ENCODE measurements at regions not wholly inside any gene's neighbourhood (a gene's known extent, or its start where the extent isn't known, plus 50 kb on each side); places are given as distances from the start of the nearest gene placed in this dataset.

GRCh38 chr4:159422019-159422418 is 319.1 kb downstream of the RAPGEF2 start:
- no peak overlapping the region for H3K27ac ChIP-seq (ENCODE audit: low read length)
- no peaks in the 10 kb centered on the region for H3K36me3 ChIP-seq (ENCODE audit: insufficient read depth, low read length)
- H3K79me2 ChIP-seq (ENCODE audit: low read length): no peaks in the 10 kb centered on the region
- no peaks in the 10 kb centered on the region for H3K4me1 ChIP-seq (ENCODE audit: low read length)
- DNase-seq: no peak
- H2AFZ ChIP-seq (ENCODE audit: low read length): no peak overlapping the region
- H3K4me3 ChIP-seq (ENCODE audit: low read length): no peak overlapping the region
- H3K27me3 ChIP-seq (ENCODE audit: low read length): no peaks in the 10 kb centered on the region
- no peaks in the 10 kb centered on the region for H3K9me3 ChIP-seq (ENCODE audit: low read length)
- H4K20me1 ChIP-seq (ENCODE audit: insufficient read depth, low read depth, low read length): no peaks in the 10 kb centered on the region
- H3K9ac ChIP-seq (ENCODE audit: low read length): no peak overlapping the region
- H3K4me2 ChIP-seq (ENCODE audit: low read depth, low read length, poor library complexity, severe bottlenecking): no peak overlapping the region
- H3K9me2 ChIP-seq (replicated peaks; ENCODE audit: insufficient read depth, low read length): no peaks in the 10 kb centered on the region

- Histone ChIP-seq H3K4me1 (ENCODE audit: low read length) (no peaks in the 10 kb centered on the region), H2AFZ (ENCODE audit: low read length) (no peak overlapping the region), H4K20me1 (ENCODE audit: insufficient read depth, low read depth, low read length) (no peaks in the 10 kb centered on the region), H3K4me2 (ENCODE audit: low read depth, low read length, poor library complexity, severe bottlenecking) (no peak overlapping the region), H3K27me3 (ENCODE audit: low read length) (no peaks in the 10 kb centered on the region), H3K4me3 (ENCODE audit: low read length) (no peak overlapping the region), H3K27ac (ENCODE audit: low read length) (no peak overlapping the region), H3K79me2 (ENCODE audit: low read length) (no peaks in the 10 kb centered on the region), H3K9me2 (replicated peaks; ENCODE audit: insufficient read depth, low read length) (no peaks in the 10 kb centered on the region), H3K9ac (ENCODE audit: low read length) (no peak overlapping the region), H3K36me3 (ENCODE audit: insufficient read depth, low read length) (no peaks in the 10 kb centered on the region), H3K9me3 (ENCODE audit: low read length) (no peaks in the 10 kb centered on the region)
- no peak for DNase-seq
Measured at GRCh38 chr4:159422626-159423025, 319.7 kb downstream of the RAPGEF2 start.

DNA sequence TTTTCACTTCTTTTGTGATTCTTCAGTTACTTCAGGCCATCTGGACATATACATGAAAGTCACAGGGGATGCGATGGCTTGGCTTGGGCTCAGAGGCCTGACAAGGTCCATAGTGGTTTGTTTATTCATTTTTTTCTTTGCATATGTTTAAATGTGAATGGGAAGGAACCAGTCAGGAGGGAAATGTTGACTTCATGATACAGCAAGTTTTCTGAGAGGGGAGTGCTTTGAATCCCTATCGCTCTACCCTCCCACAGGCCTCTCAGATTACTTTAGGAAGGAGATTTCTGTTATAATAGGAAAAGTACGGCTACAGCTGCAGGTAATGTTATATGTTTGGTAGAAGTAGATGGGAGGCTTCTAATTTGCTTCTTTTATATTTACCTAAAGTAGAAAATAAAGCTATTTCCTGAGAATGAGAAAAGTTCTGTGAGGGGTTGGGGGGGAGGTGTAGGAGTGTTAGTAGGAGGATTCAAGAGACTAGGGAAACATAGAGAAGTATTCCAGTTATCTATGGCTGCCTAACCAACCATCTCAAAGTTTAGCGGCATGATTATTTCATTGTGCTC is 322.9 kb downstream of the RAPGEF2 start:
- no peaks in the 10 kb centered on the region for H3K79me2 ChIP-seq (ENCODE audit: low read length)
- H3K36me3 ChIP-seq (ENCODE audit: insufficient read depth, low read length): no peaks in the 10 kb centered on the region
- no peak overlapping the region for H3K4me3 ChIP-seq (ENCODE audit: low read length)

DNA sequence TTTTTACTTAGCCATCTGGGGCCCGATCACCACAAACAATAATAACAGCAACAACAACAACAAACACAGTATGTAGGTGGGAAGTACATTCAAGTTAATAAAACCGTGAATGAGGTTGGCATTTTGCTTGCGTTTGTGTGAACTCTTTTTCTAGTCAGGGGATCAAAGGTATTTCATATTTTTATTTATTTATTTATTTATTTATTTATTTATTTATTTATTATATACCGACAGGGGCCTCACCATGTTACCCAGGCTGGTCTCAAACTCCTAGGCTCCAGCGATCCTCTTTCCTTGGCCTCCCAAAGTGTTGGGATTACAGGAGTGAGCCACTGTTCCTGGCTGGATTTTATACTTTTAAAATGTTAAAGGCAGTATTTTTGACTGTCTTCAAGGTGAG is 325.4 kb downstream of the RAPGEF2 start:
- no peak overlapping the region for H3K9ac ChIP-seq (ENCODE audit: low read length)
- H3K4me1 ChIP-seq (ENCODE audit: low read length): no peaks in the 10 kb centered on the region
- no peak overlapping the region for H3K27ac ChIP-seq (ENCODE audit: low read length)

More for the DNA sequence above, 322.9 kb downstream of the RAPGEF2 start:
- H3K27me3 ChIP-seq (ENCODE audit: low read length): no peaks in the 10 kb centered on the region
- H3K9ac ChIP-seq (ENCODE audit: low read length): no peak overlapping the region
- DNase-seq: no peak
- H3K27ac ChIP-seq (ENCODE audit: low read length): no peak overlapping the region
- no peaks in the 10 kb centered on the region for H3K9me2 ChIP-seq (replicated peaks; ENCODE audit: insufficient read depth, low read length)
- H3K4me2 ChIP-seq (ENCODE audit: low read depth, low read length, poor library complexity, severe bottlenecking): no peak overlapping the region
- no peaks in the 10 kb centered on the region for H3K9me3 ChIP-seq (ENCODE audit: low read length)
- H2AFZ ChIP-seq (ENCODE audit: low read length): no peak overlapping the region
- no peaks in the 10 kb centered on the region for H3K4me1 ChIP-seq (ENCODE audit: low read length)
- no peaks in the 10 kb centered on the region for H4K20me1 ChIP-seq (ENCODE audit: insufficient read depth, low read depth, low read length)

DNA sequence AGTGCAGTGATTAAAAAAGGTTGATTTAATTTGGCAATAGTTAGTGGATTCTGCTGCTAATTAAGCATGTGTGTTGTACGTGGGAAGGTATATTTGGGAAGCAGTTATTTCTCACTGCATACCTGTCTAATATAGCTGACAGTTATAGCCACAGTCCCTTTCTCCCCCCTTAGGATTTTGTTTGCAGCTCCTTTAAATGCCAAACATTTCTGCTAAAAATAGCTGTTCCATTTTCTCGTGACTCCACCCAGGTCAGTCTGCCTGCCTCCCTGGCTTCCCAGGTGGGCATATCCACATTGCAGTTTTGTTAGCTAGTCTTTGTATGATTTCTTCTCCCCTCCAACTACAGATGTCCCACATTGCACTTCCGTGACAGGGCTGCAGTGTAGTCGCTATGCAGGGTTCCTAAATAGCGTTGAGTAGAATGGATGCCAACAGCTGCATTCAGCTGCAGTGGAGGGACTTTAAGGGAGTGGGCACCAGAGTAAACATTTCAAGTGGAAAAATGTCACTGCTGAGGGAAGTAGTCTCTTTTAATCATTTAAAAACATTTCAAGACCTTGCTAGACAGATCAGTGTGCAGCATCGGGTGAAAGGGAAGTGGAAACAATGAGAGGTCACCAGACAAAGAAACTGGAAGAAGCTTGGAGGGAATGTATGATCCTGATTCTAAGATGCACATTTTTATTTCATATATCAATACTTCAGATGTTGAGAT is 326.3 kb downstream of the RAPGEF2 start:
- no peaks in the 10 kb centered on the region for H3K36me3 ChIP-seq (ENCODE audit: insufficient read depth, low read length)
- H3K79me2 ChIP-seq (ENCODE audit: low read length): no peaks in the 10 kb centered on the region
- H3K9me2 ChIP-seq (replicated peaks; ENCODE audit: insufficient read depth, low read length): no peaks in the 10 kb centered on the region
- no peaks in the 10 kb centered on the region for H3K9me3 ChIP-seq (ENCODE audit: low read length)
- no peak for DNase-seq
- no peak overlapping the region for H3K27ac ChIP-seq (ENCODE audit: low read length)
- no peak overlapping the region for H3K4me2 ChIP-seq (ENCODE audit: low read depth, low read length, poor library complexity, severe bottlenecking)
- H3K4me3 ChIP-seq (ENCODE audit: low read length): no peak overlapping the region
- H4K20me1 ChIP-seq (ENCODE audit: insufficient read depth, low read depth, low read length): no peaks in the 10 kb centered on the region
- no peak overlapping the region for H3K9ac ChIP-seq (ENCODE audit: low read length)
- H2AFZ ChIP-seq (ENCODE audit: low read length): no peak overlapping the region
- H3K27me3 ChIP-seq (ENCODE audit: low read length): no peaks in the 10 kb centered on the region
- H3K4me1 ChIP-seq (ENCODE audit: low read length): no peaks in the 10 kb centered on the region

More for the DNA sequence above, 325.4 kb downstream of the RAPGEF2 start:
- no peaks in the 10 kb centered on the region for H3K36me3 ChIP-seq (ENCODE audit: insufficient read depth, low read length)
- no peak overlapping the region for H3K4me2 ChIP-seq (ENCODE audit: low read depth, low read length, poor library complexity, severe bottlenecking)
- no peaks in the 10 kb centered on the region for H4K20me1 ChIP-seq (ENCODE audit: insufficient read depth, low read depth, low read length)
- no peaks in the 10 kb centered on the region for H3K79me2 ChIP-seq (ENCODE audit: low read length)
- no peak overlapping the region for H3K4me3 ChIP-seq (ENCODE audit: low read length)
- no peak overlapping the region for H2AFZ ChIP-seq (ENCODE audit: low read length)
- no peak for DNase-seq
- no peaks in the 10 kb centered on the region for H3K9me2 ChIP-seq (replicated peaks; ENCODE audit: insufficient read depth, low read length)
- H3K9me3 ChIP-seq (ENCODE audit: low read length): no peaks in the 10 kb centered on the region
- H3K27me3 ChIP-seq (ENCODE audit: low read length): no peaks in the 10 kb centered on the region

DNA sequence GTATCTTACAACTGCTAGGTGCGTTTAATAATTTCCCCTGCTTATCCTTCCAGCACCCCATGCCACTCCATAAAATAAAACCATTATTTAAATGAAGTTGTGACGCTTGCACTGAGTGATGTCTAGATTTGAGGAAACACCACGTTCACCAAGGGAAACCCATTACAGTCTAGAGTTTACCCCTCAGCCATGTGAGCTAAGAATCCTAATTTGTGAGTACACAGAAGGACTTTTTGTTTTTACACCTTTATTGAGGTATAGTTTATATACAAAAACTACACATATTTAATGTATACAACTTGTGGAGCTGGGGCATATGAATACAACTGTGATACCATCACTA is 326.8 kb downstream of the RAPGEF2 start:
- H3K9me3 ChIP-seq (ENCODE audit: low read length): no peaks in the 10 kb centered on the region
- no peak overlapping the region for H3K27ac ChIP-seq (ENCODE audit: low read length)
- no peaks in the 10 kb centered on the region for H3K4me1 ChIP-seq (ENCODE audit: low read length)
- H3K9me2 ChIP-seq (replicated peaks; ENCODE audit: insufficient read depth, low read length): no peaks in the 10 kb centered on the region
- no peaks in the 10 kb centered on the region for H3K79me2 ChIP-seq (ENCODE audit: low read length)
- H2AFZ ChIP-seq (ENCODE audit: low read length): no peak overlapping the region
- H3K4me3 ChIP-seq (ENCODE audit: low read length): no peak overlapping the region
- no peak overlapping the region for H3K9ac ChIP-seq (ENCODE audit: low read length)
- H4K20me1 ChIP-seq (ENCODE audit: insufficient read depth, low read depth, low read length): no peaks in the 10 kb centered on the region
- no peaks in the 10 kb centered on the region for H3K36me3 ChIP-seq (ENCODE audit: insufficient read depth, low read length)
- no peaks in the 10 kb centered on the region for H3K27me3 ChIP-seq (ENCODE audit: low read length)
- H3K4me2 ChIP-seq (ENCODE audit: low read depth, low read length, poor library complexity, severe bottlenecking): no peak overlapping the region
- DNase-seq: no peak

DNA sequence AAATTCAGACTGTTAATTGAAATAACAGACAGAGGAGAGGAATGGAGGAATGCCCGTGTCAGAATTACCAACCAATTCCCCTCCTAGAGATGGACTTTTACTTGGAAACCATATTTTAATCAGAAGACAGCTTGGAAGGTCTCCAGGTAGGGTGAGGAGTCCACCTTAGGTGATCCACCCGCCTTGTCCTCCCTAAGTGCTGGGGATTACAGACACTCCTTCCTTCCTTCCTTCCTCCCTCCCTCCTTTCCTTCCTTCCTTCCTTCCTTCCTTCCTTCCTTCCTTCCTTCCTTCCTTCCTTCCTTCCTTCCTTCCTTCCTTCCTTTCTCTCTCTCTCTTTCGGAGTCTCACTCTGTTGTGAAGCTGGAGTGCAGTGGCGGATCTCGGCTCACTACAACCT is 328.0 kb downstream of the RAPGEF2 start:
- no peak for DNase-seq
- no peaks in the 10 kb centered on the region for H3K9me3 ChIP-seq (ENCODE audit: low read length)
- H3K4me1 ChIP-seq (ENCODE audit: low read length): no peaks in the 10 kb centered on the region
- no peak overlapping the region for H3K9ac ChIP-seq (ENCODE audit: low read length)
- H3K9me2 ChIP-seq (replicated peaks; ENCODE audit: insufficient read depth, low read length): no peaks in the 10 kb centered on the region
- no peaks in the 10 kb centered on the region for H3K79me2 ChIP-seq (ENCODE audit: low read length)
- H3K27me3 ChIP-seq (ENCODE audit: low read length): no peaks in the 10 kb centered on the region
- H3K4me3 ChIP-seq (ENCODE audit: low read length): no peak overlapping the region
- H3K27ac ChIP-seq (ENCODE audit: low read length): no peak overlapping the region
- no peaks in the 10 kb centered on the region for H4K20me1 ChIP-seq (ENCODE audit: insufficient read depth, low read depth, low read length)
- H3K36me3 ChIP-seq (ENCODE audit: insufficient read depth, low read length): no peaks in the 10 kb centered on the region
- no peak overlapping the region for H2AFZ ChIP-seq (ENCODE audit: low read length)
- H3K4me2 ChIP-seq (ENCODE audit: low read depth, low read length, poor library complexity, severe bottlenecking): no peak overlapping the region

- no peak overlapping the region for H3K4me2 ChIP-seq (ENCODE audit: low read depth, low read length, poor library complexity, severe bottlenecking)
- no peaks in the 10 kb centered on the region for H4K20me1 ChIP-seq (ENCODE audit: insufficient read depth, low read depth, low read length)
- H3K9me3 ChIP-seq (ENCODE audit: low read length): no peaks in the 10 kb centered on the region
- no peak overlapping the region for H3K9ac ChIP-seq (ENCODE audit: low read length)
- no peaks in the 10 kb centered on the region for H3K36me3 ChIP-seq (ENCODE audit: insufficient read depth, low read length)
- no peaks in the 10 kb centered on the region for H3K27me3 ChIP-seq (ENCODE audit: low read length)
- no peak overlapping the region for H3K4me3 ChIP-seq (ENCODE audit: low read length)
- H3K4me1 ChIP-seq (ENCODE audit: low read length): no peaks in the 10 kb centered on the region
- no peak overlapping the region for H2AFZ ChIP-seq (ENCODE audit: low read length)
- H3K79me2 ChIP-seq (ENCODE audit: low read length): no peaks in the 10 kb centered on the region
- no peak for DNase-seq
- H3K27ac ChIP-seq (ENCODE audit: low read length): no peak overlapping the region
- H3K9me2 ChIP-seq (replicated peaks; ENCODE audit: insufficient read depth, low read length): no peaks in the 10 kb centered on the region
Measured at GRCh38 chr4:159432436-159432835, 329.6 kb downstream of the RAPGEF2 start.

Data from Karpas-422 (cell line).